ENCODE measurements at regions not wholly inside any gene's neighbourhood (a gene's known extent, or its start where the extent isn't known, plus 50 kb on each side); places are given as distances from the start of the nearest gene placed in this dataset.

- TF ChIP-seq CTCF (IDR thresholded peaks at IDR 0.05 in 8 of 11, conservative IDR thresholded peaks at IDR 0.05 in 3 of 11) (no peak), POLR2A (IDR thresholded peaks at IDR 0.05) (no peak), POLR2AphosphoS5 (IDR thresholded peaks at IDR 0.05) (no peak)
Measured at GRCh38 chr20:22878166-22878565, 156.9 kb upstream of the SSTR4 start.
